ENCODE measurements at regions not wholly inside any gene's neighbourhood (a gene's known extent, or its start where the extent isn't known, plus 50 kb on each side); places are given as distances from the start of the nearest gene placed in this dataset.

GRCh38 chr5:74122175-74122574 lies 496.2 kb downstream of the ARHGEF28 start:
- no peak for DNase-seq (ENCODE audit: low spot score)

GRCh38 chr5:74120585-74120984 lies 494.6 kb downstream of the ARHGEF28 start:
- no peak for DNase-seq (ENCODE audit: low spot score)

GRCh38 chr5:74118071-74118470 lies 492.1 kb downstream of the ARHGEF28 start:
- no peak for DNase-seq (ENCODE audit: low spot score)

GRCh38 chr5:74116984-74117383 lies 491.0 kb downstream of the ARHGEF28 start:
- no peak for DNase-seq (ENCODE audit: low spot score)

GRCh38 chr5:74116266-74116665 lies 490.3 kb downstream of the ARHGEF28 start:
- no peak for DNase-seq (ENCODE audit: low spot score)

GRCh38 chr5:74113927-74114326 lies 487.9 kb downstream of the ARHGEF28 start:
- no peak for DNase-seq (ENCODE audit: low spot score)

- DNase-seq (ENCODE audit: low spot score) = no peak
Observed at GRCh38 chr5:74113196-74113540, 487.2 kb downstream of the ARHGEF28 start.

- DNase-seq (ENCODE audit: low spot score) = no peak
Observed at GRCh38 chr5:74112372-74113195, 486.6 kb downstream of the ARHGEF28 start.

GRCh38 chr5:74111764-74112163 lies 485.8 kb downstream of the ARHGEF28 start:
- no peak for DNase-seq (ENCODE audit: low spot score)

GRCh38 chr5:74109344-74109743 lies 483.3 kb downstream of the ARHGEF28 start:
- no peak for DNase-seq (ENCODE audit: low spot score)

- no peak for DNase-seq (ENCODE audit: low spot score)
Observed at GRCh38 chr5:74107899-74108298, 481.9 kb downstream of the ARHGEF28 start.

- no peak for DNase-seq (ENCODE audit: low spot score)
Observed at GRCh38 chr5:74105126-74105780, 479.3 kb downstream of the ARHGEF28 start.

- DNase-seq (ENCODE audit: low spot score) = no peak
Observed at GRCh38 chr5:74103131-74104023, 477.4 kb downstream of the ARHGEF28 start.

- no peak for DNase-seq (ENCODE audit: low spot score)
Observed at GRCh38 chr5:74100268-74100665, 474.3 kb downstream of the ARHGEF28 start.

GRCh38 chr5:74099538-74100267 lies 473.7 kb downstream of the ARHGEF28 start:
- no peak for DNase-seq (ENCODE audit: low spot score)

GRCh38 chr5:74098941-74099340 lies 472.9 kb downstream of the ARHGEF28 start:
- no peak for DNase-seq (ENCODE audit: low spot score)

GRCh38 chr5:74098456-74098855 lies 472.5 kb downstream of the ARHGEF28 start:
- DNase-seq (ENCODE audit: low spot score) = no peak

- no peak for DNase-seq (ENCODE audit: low spot score)
Observed at GRCh38 chr5:74096325-74096724, 470.3 kb downstream of the ARHGEF28 start.

GRCh38 chr5:74095871-74096270 lies 469.9 kb downstream of the ARHGEF28 start:
- DNase-seq (ENCODE audit: low spot score) = no peak

GRCh38 chr5:74094782-74095108 lies 468.7 kb downstream of the ARHGEF28 start:
- DNase-seq (ENCODE audit: low spot score) = no peak

GRCh38 chr5:74094096-74094781 lies 468.2 kb downstream of the ARHGEF28 start:
- no peak for DNase-seq (ENCODE audit: low spot score)
